ENCODE measurements at regions not wholly inside any gene's neighbourhood (a gene's known extent, or its start where the extent isn't known, plus 50 kb on each side); places are given as distances from the start of the nearest gene placed in this dataset.

- DNase-seq (ENCODE audit: low read depth in 2 of 2): no peak
Observed at GRCh38 chrX:121102101-121102500, 54.7 kb downstream of the GLUD2 start.

DNA sequence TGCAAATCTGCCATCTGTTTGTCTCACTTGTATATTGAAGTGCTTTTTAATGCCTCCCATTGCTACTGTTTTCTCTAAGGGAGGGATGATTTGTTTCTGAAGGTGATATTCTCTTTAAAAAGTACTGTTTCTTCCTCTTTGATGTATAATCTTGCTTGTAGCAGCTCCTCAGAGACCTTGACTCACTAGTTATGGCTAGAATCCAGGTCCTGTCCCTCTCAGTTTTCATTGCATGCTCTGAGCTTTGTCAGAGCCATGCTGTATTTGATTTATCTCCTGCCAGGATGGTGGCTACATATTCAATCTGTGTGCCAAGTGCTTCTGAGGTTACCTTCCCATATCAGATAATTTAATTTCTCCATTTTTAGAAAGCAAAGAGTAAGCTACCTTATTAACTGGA, 56.0 kb downstream of the GLUD2 start:
- no peak for DNase-seq (ENCODE audit: low read depth in 2 of 2)

DNA sequence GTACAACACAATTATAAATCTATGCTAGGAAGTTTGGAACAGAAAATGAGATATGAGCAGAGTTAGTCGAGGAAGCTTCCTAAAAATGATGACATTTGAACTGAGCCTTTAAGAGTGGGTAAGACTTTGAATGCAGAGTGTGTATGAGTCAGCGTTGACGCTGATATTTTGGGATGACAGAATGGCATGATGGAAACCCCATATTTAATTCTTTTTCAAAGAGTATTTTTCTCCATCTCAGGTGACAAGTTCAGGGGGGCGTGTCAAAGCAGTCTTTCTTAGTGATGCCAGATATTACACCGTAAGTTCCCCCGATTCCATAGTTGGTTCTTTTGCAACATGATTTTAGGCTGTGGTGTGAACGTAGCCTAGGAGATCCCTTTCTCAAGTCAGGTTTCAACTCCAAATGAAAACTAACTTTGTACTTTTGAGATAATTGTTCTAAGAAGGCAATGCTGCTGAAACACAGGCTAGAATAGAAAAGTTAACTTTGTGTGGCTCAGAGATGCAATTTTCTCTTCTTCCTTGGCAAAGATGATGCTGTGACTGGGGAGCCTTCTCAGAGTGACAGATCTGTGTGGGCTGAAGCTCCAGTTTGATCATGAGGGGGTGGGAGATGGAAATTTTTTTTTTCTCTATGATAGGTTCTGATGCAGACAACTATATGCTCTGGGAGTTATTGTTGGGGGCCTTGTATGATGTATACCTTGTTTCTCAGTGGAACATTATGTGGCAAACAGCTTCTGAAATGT, 59.2 kb downstream of the GLUD2 start:
- DNase-seq (ENCODE audit: low read depth in 2 of 2): no peak

- DNase-seq (ENCODE audit: low read depth in 2 of 2): no peak
Observed at GRCh38 chrX:121109986-121110385, 62.6 kb downstream of the GLUD2 start.

DNA sequence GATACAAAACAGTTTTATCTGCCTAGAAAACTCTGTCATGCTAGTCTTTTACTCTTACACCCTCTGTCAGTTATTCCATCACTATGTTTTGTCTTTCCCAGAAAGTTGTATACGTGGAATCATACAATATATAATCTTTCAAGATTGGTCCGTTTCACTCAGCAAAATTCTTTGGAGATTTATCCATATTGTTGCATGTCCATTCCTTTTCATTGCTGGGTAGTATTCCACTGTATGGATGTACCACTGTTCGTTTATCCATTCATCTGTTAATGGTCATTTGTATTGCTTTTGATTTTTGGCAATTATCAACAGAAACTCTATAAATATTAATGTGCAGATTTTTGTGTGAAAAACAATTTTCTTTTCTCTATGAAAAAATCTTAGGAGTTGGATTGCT, 63.1 kb downstream of the GLUD2 start:
- DNase-seq (ENCODE audit: low read depth in 2 of 2): no peak

DNA sequence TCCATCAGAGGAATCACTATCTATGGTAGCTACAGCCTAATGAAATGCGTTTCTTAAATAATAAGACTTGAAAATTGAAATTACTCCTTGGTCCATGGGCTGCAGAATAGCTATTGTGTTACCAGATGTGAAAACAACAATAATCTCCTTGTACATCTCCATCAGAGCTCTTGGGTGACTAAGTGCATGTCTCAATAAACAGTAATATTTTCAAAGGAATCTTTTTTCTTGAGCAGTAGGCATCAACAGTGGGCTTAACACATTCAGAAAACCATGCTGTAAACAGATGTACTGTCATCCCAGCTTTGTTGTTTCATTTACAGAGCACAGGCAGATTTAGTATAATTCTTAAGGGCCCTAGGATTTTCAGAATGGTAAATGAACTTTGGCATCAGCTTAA, 67.3 kb downstream of the GLUD2 start:
- no peak for DNase-seq (ENCODE audit: low read depth in 2 of 2)

GRCh38 chrX:121120690-121121605, 73.5 kb downstream of the GLUD2 start:
- DNase-seq (ENCODE audit: low read depth in 2 of 2): no peak

GRCh38 chrX:121122332-121122731, 74.9 kb downstream of the GLUD2 start:
- DNase-seq (ENCODE audit: low read depth in 2 of 2): no peak

GRCh38 chrX:121128925-121129877, 81.8 kb downstream of the GLUD2 start:
- no peak for DNase-seq (ENCODE audit: low read depth in 2 of 2)

GRCh38 chrX:121132675-121133074, 85.3 kb downstream of the GLUD2 start:
- DNase-seq (ENCODE audit: low read depth in 2 of 2): no peak

DNA sequence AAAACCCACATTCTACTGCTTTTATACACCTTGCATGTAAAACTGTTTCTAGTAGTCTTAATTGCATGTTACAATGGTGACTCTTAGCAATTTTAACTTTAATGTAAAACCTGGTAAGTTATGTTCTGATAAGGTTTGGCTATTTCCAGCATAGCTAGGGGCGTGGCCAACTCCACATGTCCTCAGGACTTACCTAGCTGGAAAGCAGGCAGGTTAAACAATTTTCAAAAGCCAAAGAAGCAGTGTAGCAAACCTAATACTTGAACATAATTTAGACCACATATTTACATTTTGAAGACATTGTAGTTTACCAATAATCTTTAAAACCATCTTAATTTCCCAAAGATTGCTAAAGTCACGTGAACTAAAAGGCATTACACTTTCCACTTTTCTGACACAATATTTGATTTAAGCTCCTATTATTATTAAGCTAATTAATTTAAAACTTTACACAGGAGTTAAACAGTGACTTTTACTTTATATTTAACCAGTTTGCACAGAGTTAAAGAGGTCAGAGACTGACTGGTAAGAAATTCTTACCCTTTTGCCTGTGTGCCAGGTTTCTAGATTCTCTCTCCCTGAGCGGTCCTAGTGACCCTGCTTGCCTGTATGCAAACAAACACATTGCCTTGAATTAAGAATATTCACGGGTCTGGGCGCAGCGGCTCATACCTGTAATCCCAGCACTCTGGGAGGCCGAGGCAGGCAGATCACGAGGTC, 88.2 kb downstream of the GLUD2 start:
- DNase-seq (ENCODE audit: low read depth in 2 of 2): no peak

GRCh38 chrX:121146059-121146628, 98.7 kb downstream of the GLUD2 start:
- no peak for DNase-seq (ENCODE audit: low read depth in 2 of 2)

DNA sequence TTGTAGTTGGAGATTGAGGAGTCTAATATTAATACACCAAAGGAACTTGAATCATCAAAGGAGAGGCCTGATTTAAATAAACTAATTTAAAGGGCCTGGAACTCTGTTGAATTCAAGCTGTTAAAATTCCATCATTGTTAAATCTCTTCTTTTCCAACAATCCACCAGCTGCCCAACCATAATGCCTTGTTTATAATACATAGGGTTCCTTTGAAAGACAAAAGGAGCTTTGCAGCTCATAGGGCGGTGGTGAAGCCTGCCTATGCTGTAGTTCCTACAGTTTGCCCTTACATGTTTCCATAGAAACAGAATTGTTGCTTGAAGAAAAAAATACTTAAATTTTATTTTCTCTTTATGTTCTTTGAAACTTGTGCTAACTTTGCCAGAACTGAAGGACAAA, 102.8 kb downstream of the GLUD2 start:
- no peak for DNase-seq (ENCODE audit: low read depth in 2 of 2)

DNA sequence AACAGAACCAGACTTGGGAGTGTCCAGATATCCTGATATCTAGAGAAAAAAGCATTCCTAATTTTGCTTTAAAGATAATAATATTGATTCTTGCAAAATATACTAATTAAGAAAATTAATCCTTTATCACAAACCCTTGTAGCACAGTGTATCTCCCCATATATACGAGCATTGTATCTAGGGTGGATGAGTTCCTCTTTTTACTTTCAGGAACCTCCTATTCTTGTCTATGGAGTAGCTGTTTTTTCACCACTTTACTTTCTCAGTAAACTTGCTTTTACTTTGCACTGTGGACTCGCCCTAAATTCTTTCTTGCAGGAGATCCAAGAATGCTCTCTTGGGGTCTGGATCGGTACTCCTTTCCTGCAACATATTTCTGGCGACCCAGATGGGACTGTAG, 103.9 kb downstream of the GLUD2 start:
- DNase-seq (ENCODE audit: low read depth in 2 of 2): no peak

- DNase-seq (ENCODE audit: low read depth in 2 of 2): no peak
Observed at GRCh38 chrX:121154858-121155404, 107.5 kb downstream of the GLUD2 start.

DNA sequence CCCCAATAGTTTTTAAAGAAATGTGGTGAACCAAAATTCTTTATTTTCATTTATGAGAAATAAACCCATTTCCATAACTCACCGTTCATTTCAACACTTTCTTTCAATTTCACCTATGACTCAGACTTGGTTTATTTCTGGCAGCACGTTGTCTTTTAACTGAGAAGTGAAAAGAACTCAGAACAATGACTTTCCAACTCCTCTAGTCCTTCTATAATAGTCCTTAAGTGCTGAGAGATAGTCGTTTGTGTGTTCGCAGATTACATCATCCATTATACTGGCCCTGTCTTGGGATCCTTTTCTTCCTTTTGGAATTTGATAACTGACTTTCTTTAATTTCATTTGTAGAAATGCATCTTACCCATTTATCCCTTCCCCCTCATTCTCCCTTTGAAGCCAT, 113.6 kb downstream of the GLUD2 start:
- no peak for DNase-seq (ENCODE audit: low read depth in 2 of 2)

- DNase-seq (ENCODE audit: low read depth in 2 of 2): no peak
Observed at GRCh38 chrX:121161501-121161933, 114.1 kb downstream of the GLUD2 start.

- no peak for DNase-seq (ENCODE audit: low read depth in 2 of 2)
Observed at GRCh38 chrX:121163443-121163842, 116.0 kb downstream of the GLUD2 start.

GRCh38 chrX:121165930-121166359, 118.5 kb downstream of the GLUD2 start:
- no peak for DNase-seq (ENCODE audit: low read depth in 2 of 2)
